GM19463 (cell line): ENCODE measurements at regions not wholly inside any gene's neighbourhood (a gene's known extent, or its start where the extent isn't known, plus 50 kb on each side); places are given as distances from the start of the nearest gene placed in this dataset.

Experiments used
- ATAC-seq: cut with Tn5 transposase; IDR thresholded peaks from one replicate; pipeline ENCODE4 v1.9.1; 2021; ENCODE audit warnings: mild to moderate bottlenecking, moderate library complexity; ENCODE audit not compliant: unreplicated experiment

DNA sequence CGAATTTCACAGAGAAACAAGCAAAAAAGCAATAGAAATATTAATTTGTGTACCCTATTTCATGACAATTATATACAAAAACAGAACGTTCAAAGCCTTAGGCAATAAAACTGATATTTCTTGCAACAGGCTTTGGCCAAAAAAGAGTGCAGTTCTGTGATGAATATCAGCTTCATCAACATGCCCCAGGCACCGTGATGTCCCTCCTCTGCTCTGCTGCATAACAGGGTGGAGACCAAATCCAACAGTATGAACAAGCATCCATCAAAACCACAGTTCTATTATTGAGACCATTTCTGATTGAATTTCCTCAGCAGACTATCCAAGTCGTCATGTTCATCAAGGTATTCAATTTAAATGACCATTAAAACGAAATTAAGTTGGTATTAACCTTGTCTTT is 722.6 kb upstream of the NRSN1 start:
- ATAC-seq = no peak

DNA sequence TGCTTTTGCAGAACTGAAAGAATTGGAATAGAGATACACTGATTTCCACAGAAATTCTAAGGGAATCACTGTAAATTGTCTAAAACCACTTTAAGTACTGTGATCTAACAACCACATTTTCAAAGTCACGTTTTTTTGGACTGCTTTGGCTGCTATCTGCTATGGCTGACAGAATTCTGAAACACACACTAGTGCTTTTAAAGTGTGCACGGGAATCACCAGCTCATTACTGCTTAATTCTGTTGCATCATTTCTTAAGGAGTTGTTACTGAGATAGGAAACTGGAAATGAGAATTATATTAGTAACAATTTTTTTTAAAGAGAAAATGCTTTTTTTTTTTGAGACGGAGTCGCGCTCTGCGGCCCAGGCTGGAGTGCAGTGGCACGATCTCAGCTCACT is 716.5 kb upstream of the NRSN1 start:
- ATAC-seq = no peak

DNA sequence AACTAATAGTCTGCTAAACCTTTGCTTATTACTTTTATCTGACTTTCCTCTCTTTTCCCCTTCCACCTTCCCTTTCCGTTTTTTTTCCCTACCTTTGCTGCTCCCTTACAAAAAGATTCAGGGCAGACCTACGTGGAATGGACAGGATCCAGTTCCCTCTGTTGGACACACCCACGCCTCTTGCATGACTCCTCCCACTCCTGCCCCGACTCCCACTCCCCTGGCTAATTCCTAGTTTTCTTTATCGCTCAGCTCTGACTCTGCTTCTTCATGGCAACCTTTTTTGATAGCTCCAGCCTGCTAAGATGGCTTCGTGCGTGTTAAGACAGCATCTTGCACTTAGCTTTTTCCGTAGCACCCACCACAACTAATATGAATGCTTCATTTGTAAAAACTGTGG is 715.6 kb upstream of the NRSN1 start:
- ATAC-seq = no peak

DNA sequence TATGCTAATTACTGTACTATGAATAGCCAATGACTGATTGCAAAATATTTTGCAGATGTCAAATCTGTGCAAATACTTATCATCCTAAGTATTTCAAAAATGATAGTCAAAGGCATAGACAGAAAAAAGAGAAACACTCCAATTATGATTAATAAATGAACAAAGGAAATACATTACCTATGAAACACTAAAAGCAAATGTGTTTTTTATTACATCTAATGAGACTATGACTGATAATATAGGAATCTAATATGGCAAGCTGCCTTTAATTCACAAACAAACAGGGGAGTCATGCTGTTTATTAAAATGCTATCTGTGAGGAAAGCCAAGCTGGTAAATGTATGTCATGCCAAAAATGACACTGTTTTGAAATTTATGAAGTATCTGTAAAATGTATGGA is 713.2 kb upstream of the NRSN1 start:
- ATAC-seq = no peak

DNA sequence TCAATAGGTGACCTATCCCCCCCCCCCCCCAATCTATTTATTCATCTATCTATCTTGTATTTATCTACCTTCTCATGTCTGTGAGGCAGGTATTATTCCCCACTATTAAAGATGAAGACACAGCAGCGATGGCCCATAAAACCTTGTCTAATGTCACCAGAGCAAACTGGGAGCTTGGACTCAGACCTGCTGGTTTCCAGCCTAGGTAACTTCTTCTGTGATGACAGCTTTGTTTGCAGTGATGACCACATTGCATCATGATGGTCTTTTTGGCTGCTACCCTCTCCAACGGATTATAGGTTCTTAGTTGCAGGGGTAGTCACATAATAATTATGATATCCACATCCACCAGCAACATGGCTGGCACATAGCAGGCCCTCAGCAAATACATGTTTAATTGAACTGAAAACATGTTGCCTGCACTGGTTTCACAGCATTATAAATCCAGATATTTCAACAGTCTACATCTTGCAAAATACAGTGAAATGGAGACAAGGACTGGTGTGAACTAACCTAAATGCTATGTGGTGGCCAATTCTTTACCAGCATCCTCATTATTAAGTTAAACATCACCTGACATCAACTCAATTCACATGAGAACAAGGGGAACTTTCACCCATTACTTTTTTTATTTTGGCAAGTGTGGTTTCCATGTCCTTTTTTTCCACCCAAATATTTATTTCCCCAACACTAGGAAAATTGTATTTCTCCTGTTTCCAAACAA is 712.5 kb upstream of the NRSN1 start:
- no peak for ATAC-seq

DNA sequence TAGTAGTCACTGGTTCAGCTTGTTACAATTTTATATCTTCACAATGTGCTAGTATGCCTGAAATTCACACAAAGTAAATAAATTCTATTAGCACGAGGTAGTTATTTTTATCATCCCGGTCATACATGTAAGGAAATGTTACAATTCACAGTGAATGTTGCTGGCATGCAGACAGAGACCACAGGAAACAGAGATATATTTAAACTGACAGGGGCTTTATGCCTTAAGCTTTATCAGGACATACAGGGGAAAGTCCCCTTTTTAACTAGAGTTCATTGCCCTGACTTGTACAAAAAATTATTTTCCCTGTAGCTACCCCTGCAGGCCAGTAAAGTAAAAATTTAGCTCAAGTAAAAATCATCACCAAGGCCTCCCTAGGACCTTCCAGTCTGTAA is 712.0 kb upstream of the NRSN1 start:
- no peak for ATAC-seq

DNA sequence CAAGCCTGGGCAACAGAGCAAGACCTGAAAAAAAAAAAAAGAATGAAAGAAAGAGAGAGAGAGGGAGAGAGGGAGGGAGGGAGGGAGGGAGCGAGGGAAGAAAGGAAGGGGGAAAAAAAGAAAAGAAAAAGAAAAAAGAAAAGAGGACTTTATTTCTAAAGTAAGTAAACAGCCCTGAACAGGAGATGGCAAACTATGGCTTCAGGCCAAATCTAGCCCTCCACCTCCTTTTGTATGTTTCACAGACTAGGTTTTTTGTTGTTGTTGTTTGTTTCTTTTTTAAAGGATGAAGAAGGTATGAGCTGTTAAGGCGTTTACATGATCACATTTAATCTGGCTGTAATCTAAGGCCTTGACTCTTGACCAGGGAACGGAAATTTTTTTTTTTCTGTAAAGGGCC is 711.1 kb upstream of the NRSN1 start:
- ATAC-seq = no peak

DNA sequence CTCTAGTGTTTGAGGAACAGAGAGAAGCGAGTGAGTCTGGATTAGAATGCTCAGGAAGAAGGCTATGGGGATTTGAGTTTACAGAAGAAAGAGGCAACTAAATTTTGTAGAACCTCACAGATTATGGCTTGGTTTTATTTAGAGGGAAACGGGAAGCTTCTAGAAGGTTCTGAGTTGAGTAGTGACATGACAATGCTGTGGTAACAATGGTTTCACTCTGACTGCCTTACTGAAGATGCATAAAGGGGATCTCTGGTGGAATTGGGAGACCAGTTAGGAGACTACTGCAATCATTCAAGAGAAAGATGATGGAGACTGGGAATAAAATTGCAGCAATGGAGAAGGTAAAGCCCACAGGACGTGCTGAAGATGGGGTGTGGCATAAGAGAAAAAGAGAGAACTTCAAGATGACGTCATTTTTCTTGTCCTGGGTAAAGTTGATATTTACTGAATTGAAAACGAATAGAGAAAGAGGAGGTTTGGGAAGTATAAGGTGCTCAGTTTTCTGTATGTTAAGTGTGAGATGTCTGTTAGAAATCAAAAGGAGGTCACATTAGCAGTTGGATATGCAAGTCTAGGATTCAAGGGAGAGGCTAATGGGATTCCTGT is 710.1 kb upstream of the NRSN1 start:
- ATAC-seq = no peak

DNA sequence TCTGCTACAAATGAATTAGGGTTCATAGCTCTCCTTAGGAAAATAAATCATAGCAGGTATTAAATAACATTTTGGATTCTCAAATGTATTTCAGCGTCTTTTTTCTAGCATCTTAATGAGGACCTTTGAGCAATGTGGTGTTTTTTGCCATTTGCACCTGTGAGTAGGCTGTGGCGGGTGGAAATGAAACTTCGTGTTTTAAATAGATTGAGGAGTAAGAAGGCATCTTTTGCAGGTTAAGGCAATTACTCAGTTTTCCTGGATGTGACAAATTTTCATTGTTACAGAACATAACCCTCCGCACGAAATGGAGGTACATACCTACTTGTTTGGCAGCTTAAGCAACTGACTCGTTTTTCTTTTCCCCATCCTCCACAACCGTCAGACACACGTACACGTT is 708.9 kb upstream of the NRSN1 start:
- ATAC-seq = no peak

DNA sequence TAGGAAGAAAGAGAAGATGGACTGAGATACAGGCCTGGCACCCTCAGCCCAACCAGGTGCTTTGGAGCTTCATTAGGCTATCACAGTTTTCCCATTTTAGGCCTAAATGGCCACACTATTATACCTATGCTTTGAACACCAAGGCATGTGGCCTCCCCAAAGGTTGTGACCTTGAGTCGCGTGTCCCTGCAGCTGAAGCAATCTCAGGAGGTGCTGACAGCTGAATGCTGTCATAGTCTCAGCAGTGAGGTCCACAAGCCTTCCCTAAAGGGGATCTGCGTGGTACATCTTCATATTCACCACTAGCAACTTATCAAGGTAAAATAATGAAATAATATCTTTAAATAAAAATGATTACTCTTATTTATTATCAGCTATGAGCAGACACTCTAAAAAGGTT is 707.9 kb upstream of the NRSN1 start:
- no peak for ATAC-seq

DNA sequence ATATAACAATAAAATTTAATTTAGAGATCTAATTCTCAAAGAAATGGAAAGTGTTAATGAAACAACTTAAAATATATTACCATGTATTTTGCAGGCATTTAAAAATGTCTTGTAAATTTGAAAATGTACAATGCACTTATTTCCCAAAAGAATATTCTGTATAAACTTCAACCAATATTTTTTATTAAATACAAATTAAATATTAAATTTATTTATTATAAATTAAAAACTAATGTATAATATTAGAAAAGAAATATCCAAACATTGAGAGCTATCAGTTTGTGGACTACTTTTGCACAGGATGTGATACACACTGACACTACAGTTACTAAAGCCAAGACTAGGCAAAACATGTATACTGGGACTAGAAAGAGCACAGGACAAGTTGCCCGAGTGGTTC is 707.0 kb upstream of the NRSN1 start:
- ATAC-seq = no peak

DNA sequence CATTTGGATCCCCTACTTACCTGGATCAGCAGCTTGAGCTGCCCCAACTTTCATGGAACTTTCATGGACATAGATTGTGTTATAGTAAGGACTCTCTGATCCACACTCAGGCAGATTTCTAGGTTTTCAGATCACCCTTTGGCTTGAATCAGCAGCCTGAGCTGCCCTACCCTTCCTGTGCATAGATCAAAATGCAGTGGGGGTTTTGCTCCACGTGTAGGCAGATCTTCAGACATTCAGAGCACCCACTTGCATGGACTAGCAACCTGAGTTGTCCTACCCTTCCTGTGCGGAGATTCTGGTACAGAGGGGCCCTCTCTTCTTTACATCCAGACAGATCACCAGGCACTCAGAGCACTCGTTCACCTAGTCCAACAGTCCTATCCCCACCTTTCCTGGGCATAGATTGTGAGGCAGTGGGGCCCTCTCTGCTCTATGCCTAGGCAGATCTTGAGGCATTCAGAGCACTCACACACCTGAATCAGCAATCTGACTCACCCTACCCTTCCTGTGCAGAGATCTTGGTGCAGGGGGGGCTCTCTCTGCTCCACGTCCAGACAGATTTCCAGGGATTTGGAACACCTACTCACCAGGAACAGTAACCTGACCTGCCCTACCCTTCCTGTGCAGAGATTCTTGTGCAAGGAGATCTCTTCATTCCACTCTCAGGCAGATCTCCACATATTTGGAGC is 705.2 kb upstream of the NRSN1 start:
- ATAC-seq = no peak

DNA sequence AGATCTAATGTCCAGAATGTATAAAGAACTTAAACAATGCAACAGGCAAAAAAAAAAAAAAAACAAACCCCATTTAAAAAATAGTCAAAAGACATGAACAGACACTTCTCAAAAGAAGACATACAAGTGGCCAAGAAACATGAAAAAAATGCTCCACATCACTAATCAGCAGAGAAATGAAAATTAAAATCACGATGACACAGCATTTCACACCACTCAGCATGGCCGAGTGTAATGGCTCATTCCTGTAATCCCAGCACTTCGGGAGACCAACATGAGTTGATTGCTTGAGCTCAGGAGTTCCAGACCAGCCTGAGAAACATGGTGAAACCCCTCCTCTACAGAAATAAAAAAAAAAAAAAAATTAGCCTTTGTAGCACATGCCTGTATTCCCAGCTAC is 701.4 kb upstream of the NRSN1 start:
- ATAC-seq = no peak

DNA sequence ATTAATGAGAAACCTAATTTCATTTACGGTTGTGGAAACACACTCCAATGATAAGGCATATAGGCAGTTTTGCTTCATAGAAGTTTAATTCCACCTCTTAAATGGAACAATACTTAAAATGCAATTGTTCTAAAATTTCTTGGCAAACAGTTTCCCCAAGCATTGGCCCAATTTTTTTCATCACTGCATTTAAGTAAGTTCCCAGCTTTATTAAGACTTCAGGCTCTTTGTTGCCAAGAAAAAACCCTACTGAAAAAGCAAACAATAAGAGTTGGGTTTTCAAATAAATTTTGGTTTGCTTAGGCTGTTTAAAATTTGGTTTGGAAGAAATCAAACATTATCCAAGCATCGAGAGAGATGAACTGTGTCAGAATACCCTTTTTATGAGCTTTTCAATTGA is 690.9 kb upstream of the NRSN1 start:
- no peak for ATAC-seq

DNA sequence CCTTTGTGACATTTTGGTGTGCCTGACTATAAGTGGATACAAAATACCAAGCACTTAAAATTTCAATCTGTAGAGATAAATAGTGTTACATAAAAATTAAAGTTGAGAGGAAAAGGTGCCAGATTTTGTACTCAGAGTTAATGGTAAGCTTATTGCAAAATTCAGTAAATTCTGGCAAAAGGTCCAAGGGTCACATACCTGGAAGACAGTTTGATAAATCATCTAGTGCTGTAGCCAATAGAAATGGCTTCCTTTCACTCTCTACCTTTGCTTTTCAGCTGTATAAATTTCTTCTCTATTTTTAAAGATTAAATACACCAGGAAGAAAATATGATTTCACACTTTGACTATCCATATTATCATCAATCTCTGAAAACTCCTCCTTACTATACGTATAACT is 690.2 kb upstream of the NRSN1 start:
- ATAC-seq = no peak

DNA sequence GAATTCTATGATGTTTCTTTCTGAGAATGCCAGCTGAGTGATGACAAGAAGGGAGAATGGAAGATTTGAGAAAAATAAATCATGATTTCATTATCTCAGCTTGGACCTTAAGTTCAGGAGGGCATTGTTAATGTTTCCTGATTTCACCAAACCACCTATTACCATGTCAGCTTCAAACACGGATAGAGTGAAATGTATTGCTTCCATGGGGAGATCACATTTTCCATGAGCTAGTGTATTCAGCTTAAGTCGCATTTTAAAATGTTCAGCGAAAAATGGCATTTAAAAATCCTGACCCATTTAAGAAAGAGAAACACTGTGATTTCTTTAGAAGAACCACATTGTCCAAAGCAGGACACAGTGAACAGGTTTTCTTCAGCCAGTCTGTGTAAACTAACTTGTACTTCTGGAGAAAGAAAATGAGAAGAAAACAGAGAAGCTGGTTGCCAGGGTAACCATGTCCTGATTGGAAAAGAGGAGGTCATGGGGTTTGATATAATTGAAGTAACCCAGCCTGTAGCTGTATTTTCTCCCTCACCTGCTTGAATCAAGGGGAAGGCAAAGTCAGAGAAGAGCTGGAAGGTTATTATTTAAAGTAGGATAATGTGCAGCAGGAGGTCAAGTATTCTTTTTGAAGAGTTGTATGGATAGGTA is 684.1 kb upstream of the NRSN1 start:
- no peak for ATAC-seq

DNA sequence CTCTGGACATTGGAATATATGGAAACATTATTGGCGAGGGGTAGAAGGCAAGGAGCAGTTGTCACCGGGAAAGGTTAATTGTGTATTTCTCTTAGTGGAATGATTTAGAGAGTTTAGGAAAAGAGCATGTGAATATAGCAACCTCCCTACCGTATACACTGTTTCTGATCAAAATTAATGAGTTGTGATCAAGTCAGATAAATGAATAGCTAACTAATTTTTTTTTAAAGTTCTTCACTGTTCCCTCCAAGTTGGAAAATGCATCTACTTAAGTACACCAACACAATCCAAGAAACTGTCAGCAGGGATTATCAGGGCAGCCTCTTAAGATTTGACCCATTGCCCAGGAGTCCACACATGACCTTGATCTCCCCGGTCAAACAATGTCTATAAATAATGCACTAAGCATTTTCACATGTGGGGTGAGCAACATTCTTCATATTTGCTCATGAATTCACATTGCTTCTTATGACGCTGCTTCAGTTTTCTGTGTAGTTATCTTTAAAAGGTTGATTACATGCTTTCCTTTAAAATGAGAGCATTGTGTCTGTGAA is 680.8 kb upstream of the NRSN1 start:
- ATAC-seq = no peak

DNA sequence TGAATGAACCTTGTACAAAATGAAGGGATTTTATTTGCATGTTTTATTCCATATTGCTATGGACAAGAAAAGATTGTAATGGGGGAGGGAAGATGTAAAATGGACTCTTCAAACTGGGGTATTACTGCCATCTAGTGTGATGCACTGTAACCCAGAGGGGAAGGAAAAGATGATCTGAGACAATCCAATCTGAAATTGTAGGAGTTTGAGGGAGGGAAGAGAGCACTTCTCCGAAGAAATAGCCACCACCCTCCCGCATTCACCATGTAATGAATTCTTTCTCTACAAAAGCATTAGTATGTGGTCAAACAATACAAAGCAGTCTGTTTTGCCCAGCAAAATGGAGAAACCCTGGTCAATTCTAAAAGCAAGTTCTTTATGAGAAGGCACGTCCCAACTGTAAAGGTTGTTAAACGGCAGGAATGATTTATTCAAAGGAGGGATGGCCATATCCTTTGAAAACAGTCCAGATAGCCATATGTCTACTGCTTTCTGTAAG is 679.5 kb upstream of the NRSN1 start:
- no peak for ATAC-seq

DNA sequence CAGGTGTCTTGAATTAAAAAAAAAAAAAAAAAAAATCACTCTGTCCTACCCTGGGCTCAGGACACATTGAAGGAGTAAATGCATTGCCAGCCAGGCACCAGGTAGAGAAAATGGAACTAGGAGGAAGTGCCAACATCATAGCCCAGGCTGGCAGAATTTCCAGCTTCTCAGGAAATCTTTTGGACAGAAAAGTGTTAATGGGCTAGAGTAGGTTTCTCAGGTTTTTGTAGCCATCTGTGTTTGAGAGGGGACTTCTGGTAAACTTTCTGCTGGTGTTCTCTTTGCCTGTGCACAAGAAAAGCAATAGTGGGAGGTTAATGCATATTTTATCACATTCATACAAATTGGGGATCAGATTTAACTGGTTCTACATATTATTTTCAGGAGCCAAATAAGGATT is 678.3 kb upstream of the NRSN1 start:
- ATAC-seq = no peak

DNA sequence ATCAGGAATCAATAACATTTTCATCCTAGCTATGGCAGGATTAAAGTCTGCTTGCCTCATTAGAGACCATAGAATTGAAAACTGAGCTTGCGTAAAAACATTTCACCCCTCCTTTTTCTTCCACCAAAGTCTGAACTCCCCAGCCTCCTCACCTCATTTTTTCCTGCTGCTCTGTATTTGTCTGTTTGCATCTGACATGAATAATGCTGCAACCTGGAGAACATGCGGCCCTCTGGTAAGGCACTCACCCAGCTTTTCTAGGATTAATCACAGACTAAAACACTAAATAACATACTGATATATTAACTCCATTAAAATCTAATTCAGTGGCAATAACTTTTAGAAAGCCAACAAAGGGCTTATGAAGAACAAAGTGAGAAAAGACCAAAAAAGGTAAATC is 677.7 kb upstream of the NRSN1 start:
- ATAC-seq = no peak
